Thyroid gland (tissue), 4 donors: ENCODE measurements at regions not wholly inside any gene's neighbourhood (a gene's known extent, or its start where the extent isn't known, plus 50 kb on each side); places are given as distances from the start of the nearest gene placed in this dataset.

Experiments
- POLR2A ChIP-seq, 2 donors: fragments of 450-650 bp; IDR thresholded peaks; one replicate each; pipeline ENCODE4 v1.6.1; 2017; ENCODE audit warnings: antibody characterized with exemption in 2 of 2, mild to moderate bottlenecking in 2 of 2, moderate library complexity in 1 of 2
- TF ChIP-seq, protein P1 (sequence below), 6 experiments: fragments of 200-600 bp in 3 of 6; fragments of 450-650 bp in 3 of 6; sonication (generic) in 3 of 6; IDR thresholded peaks; one replicate each; pipeline ENCODE4 v1.5.1; 2016 to 2019; ENCODE audit warnings: antibody characterized with exemption in 6 of 6, mild to moderate bottlenecking in 2 of 6, inconsistent platforms in 1 of 6, moderate library complexity in 1 of 6

GRCh38 chr18:77737405-77737804, 487.8 kb downstream of the GALR1 start:
- TF ChIP-seq, protein P1, sequence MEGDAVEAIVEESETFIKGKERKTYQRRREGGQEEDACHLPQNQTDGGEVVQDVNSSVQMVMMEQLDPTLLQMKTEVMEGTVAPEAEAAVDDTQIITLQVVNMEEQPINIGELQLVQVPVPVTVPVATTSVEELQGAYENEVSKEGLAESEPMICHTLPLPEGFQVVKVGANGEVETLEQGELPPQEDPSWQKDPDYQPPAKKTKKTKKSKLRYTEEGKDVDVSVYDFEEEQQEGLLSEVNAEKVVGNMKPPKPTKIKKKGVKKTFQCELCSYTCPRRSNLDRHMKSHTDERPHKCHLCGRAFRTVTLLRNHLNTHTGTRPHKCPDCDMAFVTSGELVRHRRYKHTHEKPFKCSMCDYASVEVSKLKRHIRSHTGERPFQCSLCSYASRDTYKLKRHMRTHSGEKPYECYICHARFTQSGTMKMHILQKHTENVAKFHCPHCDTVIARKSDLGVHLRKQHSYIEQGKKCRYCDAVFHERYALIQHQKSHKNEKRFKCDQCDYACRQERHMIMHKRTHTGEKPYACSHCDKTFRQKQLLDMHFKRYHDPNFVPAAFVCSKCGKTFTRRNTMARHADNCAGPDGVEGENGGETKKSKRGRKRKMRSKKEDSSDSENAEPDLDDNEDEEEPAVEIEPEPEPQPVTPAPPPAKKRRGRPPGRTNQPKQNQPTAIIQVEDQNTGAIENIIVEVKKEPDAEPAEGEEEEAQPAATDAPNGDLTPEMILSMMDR (IDR thresholded peaks at IDR 0.05), result no peak
- TF ChIP-seq POLR2A (IDR thresholded peaks at IDR 0.05), result no peak
